A673 (cell line): ENCODE measurements at regions not wholly inside any gene's neighbourhood (a gene's known extent, or its start where the extent isn't known, plus 50 kb on each side); places are given as distances from the start of the nearest gene placed in this dataset.

Experiments
- CTCF ChIP-seq: fragments of 300-800, 200-600 bp; sonication (generic); conservative IDR thresholded peaks from 2 replicates; pipeline ENCODE4 v1.5.1; 2017; ENCODE audit warnings: low read depth, mild to moderate bottlenecking, antibody characterized with exemption, low read length, moderate library complexity, mixed read lengths
- EZH2 ChIP-seq: fragments of 200-600 bp; sonication (generic); IDR thresholded peaks from 2 replicates; pipeline ENCODE4 v1.6.1; 2017; ENCODE audit warnings: borderline replicate concordance, low read depth, mild to moderate bottlenecking, mixed read lengths, antibody characterized with exemption, low read length; ENCODE audit not compliant: poor library complexity, severe bottlenecking

- TF ChIP-seq CTCF: no peak
- TF ChIP-seq EZH2: no peak
Measured at GRCh38 chr5:89098199-89098756, 215.3 kb upstream of the MEF2C start.
